Stimulated activated CD8-positive, alpha-beta memory T cell treated with anti-CD3 and anti-CD28 coated beads, Interleukin-2, amount 100 ng/mL, for 1 hour (primary cell): ENCODE measurements at regions not wholly inside any gene's neighbourhood (a gene's known extent, or its start where the extent isn't known, plus 50 kb on each side); places are given as distances from the start of the nearest gene placed in this dataset.

Experiments
- DNase-seq, 2 donors: peaks; one replicate each; pipeline ENCODE4 v3.0.0-alpha.2; 2020; ENCODE audit warnings: low read depth in 2 of 2

DNA sequence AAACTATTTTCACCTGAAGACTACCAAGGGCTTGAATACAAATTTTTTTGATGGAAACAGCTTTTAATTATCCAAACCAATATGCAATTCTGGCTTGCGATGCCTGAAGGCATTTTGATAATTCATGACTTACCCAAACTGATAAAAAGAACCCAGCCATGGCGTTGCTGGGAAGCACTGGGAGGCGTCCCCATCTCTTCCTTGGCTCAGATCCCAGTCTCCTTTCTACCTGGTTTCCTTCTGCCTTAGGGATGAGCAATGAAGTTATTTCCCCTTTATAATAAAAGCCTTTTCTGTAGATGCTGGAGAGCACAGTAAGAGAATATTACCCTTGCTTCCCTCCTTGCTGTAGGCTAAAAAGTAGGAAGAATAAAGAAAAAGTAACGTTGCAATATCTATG lies 129.1 kb upstream of the ANK3 start:
- DNase-seq: no peak

GRCh38 chr10:60517805-60518204 lies 128.1 kb upstream of the ANK3 start:
- no peak for DNase-seq

DNA sequence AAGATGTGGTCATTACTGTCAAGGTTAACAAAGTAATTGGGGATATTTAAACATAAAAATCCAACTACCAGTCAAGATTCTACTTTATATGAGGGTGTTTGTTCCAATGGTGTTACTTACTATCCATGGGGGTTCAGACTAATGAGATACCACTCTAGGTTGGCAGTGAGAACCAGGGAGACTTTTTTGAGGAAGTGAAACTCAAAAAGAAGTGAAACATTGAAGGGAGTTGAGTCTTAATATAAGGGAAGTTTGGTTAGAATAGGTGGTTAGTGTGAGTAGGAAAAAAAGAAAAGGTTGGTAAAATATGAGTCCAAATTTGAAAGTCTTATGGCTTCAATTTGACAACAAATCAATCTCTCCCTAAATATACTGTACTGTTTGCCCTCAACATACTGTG lies 123.6 kb upstream of the ANK3 start:
- DNase-seq: no peak

DNA sequence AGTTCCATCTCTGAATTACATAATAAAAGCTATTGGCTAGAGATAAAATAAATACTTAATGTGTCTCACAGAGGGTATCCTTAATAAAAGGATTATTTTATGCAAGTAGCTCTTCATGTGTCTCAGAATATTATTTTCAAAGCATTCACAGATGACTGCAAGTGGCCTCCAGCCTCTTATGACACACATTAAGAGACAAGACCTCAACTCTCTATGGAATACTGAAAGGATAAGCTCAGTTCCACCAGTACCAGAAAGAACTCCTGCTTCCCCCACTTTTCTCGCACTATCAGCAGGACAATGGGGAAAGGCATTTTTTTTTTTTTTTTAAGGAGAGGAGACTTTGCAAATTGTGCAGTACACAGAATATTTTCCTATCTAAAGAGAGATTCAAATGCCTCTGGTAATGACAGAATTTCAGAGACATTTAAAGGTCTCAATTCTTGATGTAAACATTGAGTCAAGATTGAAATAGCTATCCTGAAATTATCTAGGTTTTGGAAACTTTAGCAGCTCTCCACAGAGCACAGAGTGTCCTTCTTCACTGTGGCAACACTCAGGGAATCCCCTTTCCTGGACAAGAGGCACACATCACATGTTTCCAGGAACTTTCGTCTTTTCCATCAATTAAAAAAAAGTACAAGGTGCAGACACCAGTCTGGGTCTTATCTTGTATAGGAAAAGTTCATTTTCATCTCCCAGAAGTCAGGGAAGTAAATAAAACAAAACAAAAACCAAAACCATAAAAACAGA lies 122.0 kb upstream of the ANK3 start:
- no peak for DNase-seq

DNA sequence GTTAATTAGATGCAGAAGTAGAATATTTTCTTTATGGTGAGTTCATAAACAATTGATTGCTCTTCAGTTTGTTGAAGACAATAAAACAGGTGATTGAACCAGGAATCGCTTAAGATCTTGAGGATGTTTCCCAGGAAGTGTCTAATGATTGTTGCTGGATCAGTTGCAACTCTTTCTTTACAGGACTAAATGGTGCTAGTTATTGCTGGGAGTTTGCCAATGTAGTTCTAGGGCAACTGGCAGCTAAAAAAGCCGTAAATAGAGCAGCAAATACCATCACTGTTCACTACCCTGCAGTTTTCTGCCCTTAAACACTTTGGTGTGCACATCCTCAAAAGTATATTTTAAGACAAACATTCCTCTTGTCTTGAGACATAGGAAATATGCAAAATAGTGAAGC lies 119.2 kb upstream of the ANK3 start:
- no peak for DNase-seq

- DNase-seq: no peak
Measured at GRCh38 chr10:60508037-60508436, 118.4 kb upstream of the ANK3 start.

DNA sequence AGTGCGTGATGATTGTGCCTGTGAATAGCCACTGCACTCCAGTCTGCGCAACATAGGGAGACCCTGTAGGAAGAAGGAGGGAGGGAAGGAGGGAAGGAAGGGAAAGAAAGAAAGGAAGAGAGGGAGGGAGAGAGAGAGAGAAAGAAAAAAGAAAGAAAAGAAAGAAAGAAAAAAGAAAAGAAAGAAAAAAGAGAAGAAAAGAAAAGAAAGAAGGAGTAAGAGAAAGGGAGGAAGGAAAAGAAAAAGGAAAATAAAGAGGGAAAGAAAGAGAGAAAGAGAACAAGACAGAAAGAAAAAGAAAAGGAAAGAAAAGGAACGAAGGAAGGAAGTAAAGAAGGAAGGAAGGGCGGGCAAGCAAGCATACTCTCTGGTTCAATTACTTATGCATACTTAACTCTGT lies 112.9 kb upstream of the ANK3 start:
- no peak for DNase-seq

- DNase-seq: no peak
Measured at GRCh38 chr10:60498985-60499384, 109.3 kb upstream of the ANK3 start.

GRCh38 chr10:60497364-60497763 lies 107.7 kb upstream of the ANK3 start:
- DNase-seq: no peak

GRCh38 chr10:60496181-60496580 lies 106.5 kb upstream of the ANK3 start:
- DNase-seq: no peak

DNA sequence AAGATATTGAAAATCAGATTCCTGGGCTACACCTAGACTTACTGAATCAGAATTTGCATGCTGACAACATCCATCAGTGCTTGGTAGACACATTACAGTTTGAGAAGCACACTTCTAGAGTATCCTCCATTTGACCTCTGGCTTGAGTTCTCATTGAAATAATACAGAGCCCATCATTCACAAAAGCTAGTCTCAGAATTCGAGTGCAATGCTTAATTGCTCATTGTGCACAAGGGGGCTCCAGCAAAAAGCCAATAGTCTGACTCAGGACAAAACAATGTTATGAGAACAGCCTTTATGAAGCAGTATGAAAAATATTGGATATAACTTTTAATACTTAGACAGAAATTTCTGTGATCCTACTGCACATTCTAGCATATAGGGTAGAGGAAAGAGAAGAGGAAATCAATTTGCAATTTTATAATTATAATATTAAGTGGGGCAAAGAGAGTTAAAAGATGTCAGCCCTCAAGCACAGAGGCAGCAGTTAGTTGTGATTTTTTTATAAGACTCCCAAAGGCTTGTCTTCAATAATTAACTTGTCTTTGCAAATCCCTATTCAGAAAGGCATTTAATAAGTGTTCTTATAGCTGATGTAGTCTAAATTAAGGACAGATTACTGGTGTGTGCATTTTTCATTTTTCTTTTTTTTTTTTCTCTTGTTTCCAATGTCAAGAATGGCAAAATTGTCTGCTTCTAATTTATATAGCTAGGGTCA lies 105.8 kb upstream of the ANK3 start:
- no peak for DNase-seq

DNA sequence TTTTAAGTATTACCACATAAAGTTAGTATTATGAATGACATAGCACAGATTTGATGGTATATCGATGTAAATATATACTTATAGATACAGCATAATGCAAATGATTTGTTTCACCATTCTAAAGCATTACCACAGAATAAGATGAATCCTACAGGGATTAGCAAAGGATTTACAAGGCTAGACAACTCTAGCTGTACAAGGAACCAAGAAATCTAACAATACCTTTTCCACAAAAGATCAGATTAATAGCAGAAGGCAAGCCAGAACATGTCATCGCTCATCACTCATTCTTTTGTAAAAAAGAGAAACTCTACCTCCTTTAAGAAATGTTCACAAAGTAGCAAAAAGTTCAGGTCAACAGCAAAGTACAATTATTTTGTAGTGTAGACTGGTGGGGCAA lies 105.1 kb upstream of the ANK3 start:
- DNase-seq: no peak

DNA sequence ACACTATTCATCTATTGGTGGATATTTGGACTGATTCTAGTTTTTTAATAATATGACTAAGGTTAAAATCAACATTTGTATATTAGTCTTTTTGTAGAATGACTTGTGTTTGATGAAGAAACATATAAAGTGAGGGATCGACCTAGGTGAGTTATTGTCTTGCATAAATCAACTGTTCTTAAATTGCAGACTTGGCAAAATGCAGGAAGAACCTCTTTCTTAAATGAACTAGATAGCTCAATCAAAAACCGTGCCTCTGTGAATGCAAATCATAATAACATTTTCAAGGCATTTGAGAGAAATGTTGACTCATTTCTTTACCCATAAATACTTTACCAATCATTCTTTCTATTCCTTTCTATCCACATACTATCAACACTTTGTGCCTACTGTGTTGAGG lies 101.5 kb upstream of the ANK3 start:
- no peak for DNase-seq

DNA sequence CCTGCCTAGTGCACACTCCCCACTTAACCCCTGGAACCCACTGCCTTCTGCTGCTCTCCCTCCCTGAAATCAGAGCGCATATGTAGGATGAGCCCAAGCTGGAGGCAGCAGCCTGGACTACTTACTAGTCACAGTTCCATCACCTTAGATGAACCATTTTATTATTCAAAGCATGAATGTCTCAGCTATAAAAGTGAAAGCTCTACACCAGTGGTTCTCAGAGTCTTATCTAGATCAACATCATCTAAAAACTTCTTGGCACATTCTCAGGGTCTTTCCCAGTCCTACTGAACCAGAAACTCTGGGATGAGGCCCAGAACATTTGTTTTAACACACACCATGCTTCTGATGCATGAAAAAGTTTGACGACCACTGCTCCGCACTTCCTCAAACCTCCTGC lies 100.3 kb upstream of the ANK3 start:
- no peak for DNase-seq

GRCh38 chr10:60488111-60488669 lies 98.5 kb upstream of the ANK3 start:
- DNase-seq: no peak

- no peak for DNase-seq
Measured at GRCh38 chr10:60487543-60487942, 97.9 kb upstream of the ANK3 start.

GRCh38 chr10:60485025-60485424 lies 95.3 kb upstream of the ANK3 start:
- DNase-seq: no peak

GRCh38 chr10:60480865-60481563 lies 91.3 kb upstream of the ANK3 start:
- no peak for DNase-seq

GRCh38 chr10:60479305-60480020 lies 89.8 kb upstream of the ANK3 start:
- no peak for DNase-seq

DNA sequence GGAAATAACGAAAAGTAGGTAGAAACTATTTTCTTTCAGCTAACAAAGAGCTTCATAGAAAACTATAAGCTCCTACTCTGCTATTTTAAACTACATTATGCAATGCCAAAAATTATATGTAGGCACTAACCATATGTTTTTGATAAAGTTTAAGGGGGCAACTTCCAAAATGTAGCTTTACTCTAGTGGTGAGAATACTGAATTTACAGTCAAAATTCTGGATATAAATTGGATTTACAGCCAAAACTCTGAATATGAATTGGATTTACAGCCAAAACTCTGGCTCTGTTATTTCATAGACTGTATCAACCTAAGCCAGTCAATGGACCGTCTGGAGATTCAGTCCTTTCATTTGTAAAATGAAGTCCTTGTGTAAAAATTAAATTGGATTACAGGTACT lies 86.8 kb upstream of the ANK3 start:
- DNase-seq: no peak

DNA sequence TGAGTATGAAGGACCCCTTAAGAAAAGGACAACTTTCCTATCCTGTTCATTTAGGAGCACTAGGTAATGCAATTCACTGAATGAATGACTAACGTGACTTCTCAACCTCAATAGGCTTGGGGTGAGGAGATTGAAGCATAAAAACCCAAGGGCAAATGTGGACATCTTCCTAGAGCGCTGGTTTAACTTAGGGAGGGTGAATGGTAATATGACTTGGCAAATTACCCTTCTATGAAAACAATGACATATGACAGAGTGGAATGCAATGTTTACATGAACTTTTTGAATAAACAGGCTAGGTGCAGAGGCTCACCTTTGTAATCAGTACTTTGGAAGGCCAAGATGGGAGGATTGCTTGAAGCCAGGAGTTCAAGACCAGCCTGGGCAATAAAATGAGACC lies 83.9 kb upstream of the ANK3 start:
- DNase-seq: no peak

DNA sequence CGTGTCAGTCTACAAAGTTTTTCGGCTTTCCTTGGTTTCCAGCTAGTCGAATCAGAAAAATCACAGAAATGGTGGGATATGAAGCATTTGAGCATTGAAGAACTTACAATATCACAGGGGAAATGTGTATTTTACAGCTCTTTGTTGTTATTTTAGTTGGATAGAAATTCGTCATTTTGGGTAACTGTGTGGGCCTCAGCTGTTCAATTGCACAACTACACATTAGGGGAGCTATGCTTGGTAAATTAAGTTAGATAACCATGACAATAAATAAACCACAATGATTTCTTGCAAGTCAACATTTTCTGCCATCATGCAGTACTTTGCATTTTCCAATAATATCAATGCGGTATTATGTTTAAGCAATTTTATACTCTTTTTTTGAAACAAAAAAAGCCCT lies 80.4 kb upstream of the ANK3 start:
- no peak for DNase-seq
